Fibroblast of skin of scalp (primary cell): ENCODE measurements at regions not wholly inside any gene's neighbourhood (a gene's known extent, or its start where the extent isn't known, plus 50 kb on each side); places are given as distances from the start of the nearest gene placed in this dataset.

Experiments
- DNase-seq: peaks from one replicate; pipeline ENCODE4 v3.0.0-alpha.2; 2013

- DNase-seq = peak; percentile 44
These were observed 556.1 kb downstream of the SPRY1 start for GRCh38 chr4:123952530-123953274.

- DNase-seq = no peak
These were observed 557.0 kb downstream of the SPRY1 start for GRCh38 chr4:123953566-123953965.

- DNase-seq = no peak
These were observed 557.6 kb downstream of the SPRY1 start for GRCh38 chr4:123954220-123954619.

- no peak for DNase-seq
These were observed 558.7 kb downstream of the SPRY1 start for GRCh38 chr4:123955167-123955800.

- DNase-seq = no peak
These were observed 559.6 kb downstream of the SPRY1 start for GRCh38 chr4:123956204-123956603.

DNA sequence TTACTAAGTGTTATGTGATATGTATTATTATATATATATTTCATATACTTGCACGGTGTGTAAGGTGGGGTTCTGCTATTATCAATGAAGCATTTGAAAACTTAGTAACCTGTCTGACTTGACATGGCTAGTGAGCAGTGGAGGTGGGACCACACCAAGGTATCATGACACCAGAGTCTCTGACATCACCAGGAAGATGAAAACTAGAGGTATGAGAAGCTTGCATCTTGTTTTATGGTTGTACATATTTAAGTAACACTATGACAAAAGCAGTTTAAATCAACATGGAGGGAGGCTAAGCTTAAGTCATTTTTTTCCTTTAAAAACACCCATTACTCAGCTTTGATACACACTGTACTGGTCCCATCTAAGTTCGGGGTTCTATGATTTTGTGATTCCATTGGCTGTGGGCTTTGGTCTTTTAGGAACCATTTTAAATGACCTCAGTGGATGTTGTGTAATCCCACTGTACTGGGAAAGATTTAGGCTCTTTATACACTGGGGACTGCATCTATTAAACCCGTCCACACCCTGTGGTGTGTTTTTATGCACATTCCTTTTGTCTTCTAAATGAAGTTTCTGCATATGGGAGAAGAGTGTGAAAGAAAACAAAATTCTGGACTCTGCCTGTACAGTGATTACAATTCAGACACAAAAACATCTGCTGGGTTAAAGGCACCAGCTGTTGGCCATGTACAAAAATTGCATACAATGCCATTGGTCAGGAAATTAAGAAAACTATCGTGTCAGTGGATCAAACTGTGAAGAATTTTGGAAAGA lies 570.6 kb downstream of the SPRY1 start:
- peak; percentile 37 for DNase-seq

DNA sequence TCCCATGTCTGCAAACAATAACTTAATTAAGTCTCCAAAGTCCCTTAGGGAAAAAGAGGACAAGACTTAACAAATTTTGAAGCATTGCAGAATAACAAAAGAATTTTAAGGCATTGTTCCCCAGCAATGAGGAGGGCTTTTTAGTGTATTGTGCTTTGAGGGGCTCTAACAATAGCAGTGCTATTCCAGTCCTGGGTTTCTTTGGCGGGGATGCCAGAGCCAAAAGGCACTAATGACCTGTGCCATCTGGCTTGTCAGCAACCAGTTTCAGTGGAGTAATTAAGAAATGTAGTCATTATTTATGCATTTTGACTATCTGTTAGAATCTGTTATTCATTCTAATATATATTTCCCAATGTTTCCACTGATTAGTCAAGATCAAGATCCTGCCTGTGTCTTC lies 575.4 kb downstream of the SPRY1 start:
- no peak for DNase-seq

DNA sequence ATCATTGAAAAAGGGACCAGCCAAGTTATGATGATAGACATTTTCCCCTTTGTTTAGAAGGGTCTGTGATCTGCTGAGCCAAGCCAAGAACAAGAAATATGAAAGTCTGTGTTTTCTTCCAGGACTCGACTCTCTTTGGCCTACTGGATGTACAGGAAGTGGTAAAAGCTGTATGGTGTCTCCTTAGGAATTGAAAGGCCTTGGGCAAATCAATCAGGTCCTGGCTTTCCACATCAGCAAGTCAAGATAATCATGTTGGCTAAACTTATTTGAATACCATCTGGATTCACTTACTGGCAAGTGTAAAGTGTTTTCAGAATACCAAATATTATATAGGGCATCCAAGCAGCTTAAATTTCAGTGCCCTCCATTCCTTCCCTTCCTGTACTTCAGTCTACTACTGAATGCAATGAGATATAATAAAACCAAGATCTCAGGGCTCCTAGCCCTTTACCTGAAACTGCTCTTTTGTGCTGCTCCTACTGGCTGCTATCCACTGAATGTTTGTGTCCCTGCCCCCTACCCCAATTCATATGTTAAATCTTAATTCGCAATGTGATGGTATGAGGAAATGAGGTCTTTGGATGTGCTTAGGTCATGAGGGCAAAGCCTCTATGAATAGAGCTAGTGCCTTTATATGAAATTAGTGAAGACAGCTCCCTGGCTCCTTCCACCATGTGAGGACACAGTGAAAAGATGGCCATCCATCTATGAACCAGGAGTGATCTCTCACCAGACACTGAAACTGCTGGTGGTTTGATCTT lies 578.0 kb downstream of the SPRY1 start:
- no peak for DNase-seq

DNA sequence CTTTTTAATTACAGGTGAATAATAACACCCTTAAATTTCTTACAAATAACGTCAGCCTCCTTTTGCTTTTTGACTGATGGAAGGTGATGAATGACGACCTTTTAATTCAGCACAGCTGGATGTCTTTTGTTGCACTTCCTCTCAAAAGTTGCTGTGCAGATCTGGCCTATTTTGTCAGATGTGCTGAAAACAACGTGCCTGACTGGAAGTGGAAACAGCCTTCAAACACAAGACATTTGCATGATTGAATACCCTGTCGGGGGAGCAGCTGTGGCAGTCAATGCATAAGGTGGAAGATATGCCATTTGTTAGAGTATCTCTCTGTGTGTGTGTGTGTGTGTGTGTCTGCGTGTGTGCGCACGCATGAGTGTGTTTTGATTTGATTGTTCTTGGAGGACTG lies 579.7 kb downstream of the SPRY1 start:
- DNase-seq = no peak

DNA sequence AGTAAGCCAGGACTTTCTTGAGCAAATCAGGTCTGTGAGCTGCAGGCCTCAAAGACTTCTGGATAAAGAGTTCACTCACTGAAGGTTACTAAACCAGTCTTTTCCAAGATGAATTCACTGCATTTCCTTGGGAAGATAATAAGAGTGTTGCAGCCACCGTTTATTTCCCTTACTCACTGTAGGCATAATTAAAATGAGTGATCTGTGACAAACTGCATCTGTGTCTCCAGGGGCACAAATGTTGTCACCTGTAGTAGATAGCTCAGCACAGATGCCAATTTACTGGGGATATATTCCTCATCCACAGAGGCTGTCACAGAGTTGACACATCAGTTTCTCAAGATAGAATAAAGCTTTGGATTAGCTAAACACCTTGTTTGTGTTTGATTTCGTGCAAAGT lies 580.2 kb downstream of the SPRY1 start:
- DNase-seq = no peak

DNA sequence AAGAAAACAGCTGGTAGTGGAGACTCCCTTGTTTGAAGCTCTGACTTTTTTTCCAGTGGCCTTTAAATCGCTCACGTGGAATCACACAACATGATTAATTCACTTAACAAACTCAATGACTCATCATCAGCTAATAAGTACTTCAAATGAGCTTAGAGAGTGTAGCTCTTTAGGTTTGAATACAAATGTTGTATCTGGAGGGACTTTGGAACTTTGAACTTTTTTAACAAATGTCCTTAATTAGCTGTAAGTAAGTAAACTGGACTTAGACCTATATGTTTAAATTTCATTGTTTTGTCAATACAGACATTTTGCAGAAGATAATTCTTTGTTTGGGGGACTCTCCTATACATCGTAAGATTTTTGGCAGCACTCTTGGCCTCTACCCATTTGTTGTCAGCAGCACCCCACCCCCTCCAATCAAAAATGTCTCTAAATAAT lies 581.1 kb downstream of the SPRY1 start:
- DNase-seq = no peak

DNA sequence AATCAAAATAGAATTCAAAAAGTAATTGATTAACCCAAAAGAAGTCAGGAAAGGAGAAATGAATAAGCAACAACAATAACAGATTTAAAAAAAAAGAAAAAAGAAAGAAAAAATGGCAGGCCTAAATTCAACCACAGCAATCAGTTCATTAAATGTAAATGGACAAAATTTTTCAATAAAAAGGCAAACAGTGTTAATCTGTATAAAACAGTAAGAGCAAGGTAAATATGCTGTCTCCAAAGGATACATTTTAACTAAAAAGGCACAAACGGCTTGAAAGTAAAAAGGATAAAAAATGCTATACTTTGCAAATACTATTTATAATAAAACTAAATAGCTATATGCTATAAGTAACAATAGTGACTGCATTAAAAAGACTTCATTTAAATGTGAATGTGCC lies 582.0 kb downstream of the SPRY1 start:
- no peak for DNase-seq

DNA sequence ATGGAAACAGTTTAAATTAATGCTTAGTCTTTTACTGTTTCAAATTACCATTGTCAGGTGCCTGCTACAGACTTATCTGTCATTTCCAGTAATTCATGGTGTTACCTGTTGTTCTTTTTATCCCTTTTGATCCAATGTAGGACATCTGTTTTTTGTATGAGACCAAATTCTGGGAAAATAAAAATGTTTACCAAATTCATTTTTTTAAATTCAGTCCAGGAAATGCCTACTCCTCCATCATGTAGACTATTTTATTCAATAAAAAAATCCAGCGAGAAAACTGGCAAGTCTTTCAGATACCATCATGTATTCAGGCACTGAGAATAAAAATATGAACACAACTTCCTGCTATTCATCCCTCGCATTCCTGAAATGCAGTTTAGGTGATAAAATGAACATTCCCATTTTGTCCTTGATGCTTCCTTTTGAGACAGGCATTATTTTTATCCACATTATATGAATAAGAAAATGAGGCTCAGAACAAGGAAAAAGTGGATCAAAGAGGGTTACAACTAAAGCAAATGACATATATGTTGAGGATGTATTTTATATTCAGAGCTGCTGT lies 584.2 kb downstream of the SPRY1 start:
- no peak for DNase-seq

DNA sequence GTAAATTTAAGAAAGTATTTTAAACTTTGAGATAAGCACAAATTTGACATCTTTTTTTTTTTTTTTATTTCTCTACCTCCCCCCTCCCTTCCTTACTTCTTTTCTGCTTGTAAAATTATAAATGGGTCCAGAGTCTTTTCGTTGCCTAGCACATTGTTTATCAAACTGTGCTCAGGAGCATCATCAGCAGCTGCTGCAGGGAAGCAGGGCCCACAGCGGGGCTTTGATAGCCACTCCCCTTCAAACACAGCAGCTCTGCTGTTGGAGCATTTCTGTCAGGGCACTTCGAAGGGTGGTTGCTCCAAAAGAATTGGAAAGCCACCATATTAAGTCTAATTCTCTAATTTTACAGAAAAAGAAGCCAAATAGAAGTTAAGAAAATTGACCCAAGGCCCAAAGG lies 588.3 kb downstream of the SPRY1 start:
- DNase-seq = no peak

- DNase-seq = peak; percentile 97
These were observed 589.7 kb downstream of the SPRY1 start for GRCh38 chr4:123986268-123986798.

DNA sequence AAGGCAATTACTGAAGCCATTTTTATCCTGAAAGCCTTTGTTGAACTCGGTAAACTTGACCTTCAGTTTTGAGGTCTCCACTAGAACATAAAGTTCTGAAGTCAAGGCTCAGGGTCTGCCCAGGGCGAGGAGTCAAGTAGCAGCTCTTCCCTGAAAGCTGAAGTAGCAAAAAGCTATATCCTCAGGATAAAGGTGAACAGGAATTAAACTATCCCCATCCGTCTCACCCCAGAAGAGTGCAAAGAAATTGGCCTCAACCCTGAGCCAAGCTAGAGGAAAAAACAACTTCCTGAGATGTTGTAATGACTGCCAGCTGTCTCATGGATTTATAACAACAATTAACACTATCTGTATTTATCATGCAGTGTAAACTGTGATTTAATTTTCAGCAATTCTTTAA lies 590.8 kb downstream of the SPRY1 start:
- no peak for DNase-seq

DNA sequence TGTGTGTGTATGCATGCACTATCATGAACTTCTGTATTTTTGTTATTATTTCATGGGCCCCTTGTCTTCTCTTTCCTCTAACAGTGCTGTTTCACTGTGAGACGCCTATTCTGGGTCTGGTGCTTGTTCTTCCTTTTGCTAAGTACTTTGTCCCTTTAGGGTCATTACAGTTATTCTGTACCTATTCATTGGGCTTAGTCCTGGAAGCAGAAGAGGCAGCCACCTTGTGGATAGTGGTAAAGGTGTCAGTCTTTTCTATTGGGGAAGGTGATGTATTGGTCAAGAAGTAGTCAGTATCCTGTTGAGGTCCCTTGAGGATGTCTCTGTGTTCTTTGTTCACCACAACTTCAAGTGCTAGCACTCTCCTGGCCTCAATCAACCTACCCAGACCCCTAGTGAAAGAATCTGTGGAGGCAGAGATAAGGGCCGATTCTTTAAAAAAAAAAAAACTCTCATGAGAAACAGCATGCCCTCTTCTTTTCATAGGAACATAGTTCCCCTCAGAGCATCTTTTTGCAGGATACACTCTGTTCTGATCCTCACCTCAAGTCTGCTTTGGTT lies 593.8 kb downstream of the SPRY1 start:
- DNase-seq = no peak

GRCh38 chr4:123994917-123995316 lies 598.3 kb downstream of the SPRY1 start:
- no peak for DNase-seq

DNA sequence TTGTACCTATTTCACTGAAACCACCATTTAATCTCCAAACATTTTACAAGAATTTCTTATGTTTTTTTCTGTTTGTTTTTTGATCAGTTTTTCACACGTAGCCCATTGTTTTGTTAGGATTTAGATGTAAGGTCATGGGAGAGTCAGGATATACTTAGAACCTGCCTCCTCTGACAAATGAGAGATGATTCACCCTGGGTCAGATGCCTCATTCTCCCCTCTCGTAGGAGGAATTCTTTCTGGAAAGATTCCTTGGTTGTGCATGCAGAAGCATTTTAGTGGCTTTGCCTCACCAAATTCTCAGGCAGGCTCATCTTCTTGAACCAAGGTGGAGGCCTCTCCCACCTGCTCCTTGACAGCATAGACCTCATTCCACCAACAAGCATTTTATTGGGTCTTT lies 599.3 kb downstream of the SPRY1 start:
- DNase-seq = peak; percentile 82

DNA sequence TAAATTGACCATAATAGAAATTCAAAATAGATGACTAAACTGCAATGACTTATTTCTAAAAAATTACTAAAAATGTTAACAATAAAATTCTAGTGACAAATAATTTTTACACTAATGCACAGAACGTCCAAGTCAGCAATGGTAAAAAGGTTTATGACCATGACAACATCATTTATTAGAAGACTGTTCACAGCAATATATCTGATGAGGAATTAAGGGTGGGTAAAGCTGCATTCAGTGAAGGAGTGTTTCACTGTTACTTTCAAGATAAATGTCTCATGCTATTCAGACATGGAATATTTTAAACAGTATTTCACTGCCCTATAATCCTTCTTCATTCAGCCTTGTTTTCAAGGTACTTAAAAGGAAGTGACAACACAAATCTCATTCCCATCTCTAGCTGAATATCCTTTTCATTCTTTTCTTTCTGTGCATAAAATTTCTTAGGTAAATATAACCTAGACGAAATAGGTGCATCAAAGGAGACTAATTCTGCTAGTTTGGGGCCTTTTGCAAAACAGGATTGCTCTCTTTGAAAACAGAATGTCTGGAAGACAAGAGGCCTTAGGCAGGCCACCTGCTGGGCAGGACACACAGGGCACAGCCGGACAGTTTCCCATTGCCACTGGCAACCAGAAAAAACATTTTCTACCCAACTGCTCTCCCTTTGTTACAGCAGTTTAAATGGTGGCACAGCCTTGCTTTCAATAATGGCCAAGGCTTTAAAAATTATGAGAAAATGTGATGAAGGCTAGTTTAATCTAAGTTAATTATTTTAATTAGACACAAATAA lies 600.3 kb downstream of the SPRY1 start:
- DNase-seq = no peak
